DND-41 (cell line): ENCODE measurements at regions not wholly inside any gene's neighbourhood (a gene's known extent, or its start where the extent isn't known, plus 50 kb on each side); places are given as distances from the start of the nearest gene placed in this dataset.

Experiments
- ATAC-seq: fragments of 200-7000 bp; cut with Tn5 transposase; 3 replicates; pipeline ENCODE4 v1.9.1; 2021; ENCODE audit warnings: low read depth; ENCODE audit not compliant: insufficient read depth
- DNase-seq: peaks from one replicate; pipeline ENCODE4 v3.0.0-alpha.2; 2020
- H2AFZ ChIP-seq: 2 replicates; pipeline ENCODE4 v1.6.0; 2012; ENCODE audit warnings: low read depth, low read length
- H3K27ac ChIP-seq: 2 replicates; pipeline ENCODE4 v1.5.1; 2012; ENCODE audit warnings: low read length, inconsistent platforms
- H3K27me3 ChIP-seq: fragments of 200-600 bp; sonication (generic); 2 replicates; pipeline ENCODE4 v1.6.0; 2012; ENCODE audit warnings: low read length, mild to moderate bottlenecking, inconsistent platforms; ENCODE audit not compliant: insufficient read depth, poor library complexity
- H3K36me3 ChIP-seq: 2 replicates; pipeline ENCODE4 v1.5.1; 2012; ENCODE audit warnings: low read length, inconsistent platforms; ENCODE audit not compliant: insufficient read depth
- H3K4me1 ChIP-seq: 2 replicates; pipeline ENCODE4 v1.5.1; 2012; ENCODE audit warnings: mild to moderate bottlenecking, low read length; ENCODE audit not compliant: insufficient read depth
- H3K4me2 ChIP-seq: 2 replicates; pipeline ENCODE4 v1.6.0; 2012; ENCODE audit warnings: mild to moderate bottlenecking, moderate library complexity, low read length, inconsistent platforms; ENCODE audit not compliant: insufficient read depth
- H3K4me3 ChIP-seq, 2 experiments: fragments of 200-600 bp in 1 of 2; shearing (Covaris generic) in 1 of 2; 2 replicates each; pipeline ENCODE4 v1.5.1; 2012 to 2016; ENCODE audit warnings: inconsistent platforms in 2 of 2, low read length in 2 of 2, mild to moderate bottlenecking in 2 of 2, low read depth in 1 of 2, moderate library complexity in 1 of 2
- H3K79me2 ChIP-seq: 2 replicates; pipeline ENCODE4 v1.6.0; 2012; ENCODE audit warnings: low read length, inconsistent platforms; ENCODE audit not compliant: insufficient read depth
- H3K9ac ChIP-seq: 2 replicates; pipeline ENCODE4 v1.6.0; 2012; ENCODE audit warnings: low read depth, mild to moderate bottlenecking, inconsistent platforms, low read length, moderate library complexity
- H3K9me3 ChIP-seq: 2 replicates; pipeline ENCODE4 v1.5.1; 2012; ENCODE audit warnings: low read length, moderate library complexity, mild to moderate bottlenecking, inconsistent platforms; ENCODE audit not compliant: insufficient read depth, severe bottlenecking
- H4K20me1 ChIP-seq: 2 replicates; pipeline ENCODE4 v1.6.0; 2012; ENCODE audit warnings: low read length; ENCODE audit not compliant: insufficient read depth
- EZH2 ChIP-seq: IDR thresholded peaks from 3 replicates; pipeline ENCODE4 v1.6.1; 2012; ENCODE audit warnings: borderline replicate concordance, low read depth, mild to moderate bottlenecking, moderate library complexity, low read length, inconsistent platforms; ENCODE audit not compliant: severe bottlenecking
- TF ChIP-seq, protein P1 (sequence below): IDR thresholded peaks from 2 replicates; pipeline ENCODE4 v1.5.1; 2012; ENCODE audit warnings: borderline replicate concordance, low read length, moderate library complexity, mild to moderate bottlenecking; ENCODE audit not compliant: poor library complexity, severe bottlenecking; ENCODE audit errors: extremely low read depth

DNA sequence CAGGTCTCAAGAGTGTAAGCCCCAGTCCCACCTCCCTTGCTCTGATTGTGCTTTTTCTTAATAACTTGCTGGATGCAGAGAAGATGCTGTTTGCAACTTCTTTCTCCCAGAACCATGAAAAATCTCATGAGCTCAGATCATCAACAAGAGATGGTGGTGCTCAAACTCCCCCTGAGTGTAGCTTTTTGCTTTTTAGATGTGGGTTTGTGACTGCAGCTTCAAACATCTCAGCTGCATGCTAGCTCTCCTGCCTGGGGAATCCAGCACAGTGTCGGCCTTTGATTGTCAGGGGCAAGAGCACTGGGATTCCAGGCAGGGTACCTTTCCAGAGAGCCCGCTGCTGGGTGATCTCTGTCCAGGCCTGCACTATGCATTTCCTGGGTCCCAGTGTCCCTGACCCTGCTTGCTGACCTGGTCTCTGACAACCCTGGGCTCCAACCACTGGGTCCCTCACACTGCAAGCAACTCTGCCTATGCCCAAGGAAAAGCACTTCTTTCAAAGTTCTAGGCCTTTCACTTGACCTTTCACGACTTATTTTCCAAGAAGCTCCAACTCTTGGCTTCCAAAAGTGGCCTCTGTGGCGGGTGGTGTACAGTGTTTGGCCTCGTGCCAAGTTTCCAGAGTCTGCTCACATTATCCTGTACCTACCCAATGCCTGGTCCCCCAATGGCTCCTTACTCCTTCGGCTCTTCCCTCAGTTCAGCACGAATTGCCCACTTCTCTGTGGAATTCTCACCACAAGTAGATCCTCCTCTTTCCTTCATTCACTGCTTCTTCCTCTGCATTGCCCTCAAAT is 69.7 kb upstream of the LY86 start:
- DNase-seq (no peak), ATAC-seq (no peak)
- H3K27ac ChIP-seq, result no peak overlapping the region
- H2AFZ ChIP-seq, result no peak overlapping the region
- H3K4me1 ChIP-seq, result no peaks in the 10 kb centered on the region; the same call in 1 of the 2 replicates
- H3K27me3 ChIP-seq, result peaks cover 26% of the 10 kb centered on the region
- H3K9me3 ChIP-seq, result no peaks in the 10 kb centered on the region
- no peak overlapping the region for H3K9ac ChIP-seq
- 0 out of 2 replicates have a peak, but pooled peaks cover 5% of the 10 kb centered on the region for H4K20me1 ChIP-seq
- no peak overlapping the region for H3K4me3 ChIP-seq
- no peaks in the 10 kb centered on the region for H3K36me3 ChIP-seq
- no peak overlapping the region for H3K4me2 ChIP-seq
- TF ChIP-seq EZH2, result no peak
- TF ChIP-seq, protein P1, sequence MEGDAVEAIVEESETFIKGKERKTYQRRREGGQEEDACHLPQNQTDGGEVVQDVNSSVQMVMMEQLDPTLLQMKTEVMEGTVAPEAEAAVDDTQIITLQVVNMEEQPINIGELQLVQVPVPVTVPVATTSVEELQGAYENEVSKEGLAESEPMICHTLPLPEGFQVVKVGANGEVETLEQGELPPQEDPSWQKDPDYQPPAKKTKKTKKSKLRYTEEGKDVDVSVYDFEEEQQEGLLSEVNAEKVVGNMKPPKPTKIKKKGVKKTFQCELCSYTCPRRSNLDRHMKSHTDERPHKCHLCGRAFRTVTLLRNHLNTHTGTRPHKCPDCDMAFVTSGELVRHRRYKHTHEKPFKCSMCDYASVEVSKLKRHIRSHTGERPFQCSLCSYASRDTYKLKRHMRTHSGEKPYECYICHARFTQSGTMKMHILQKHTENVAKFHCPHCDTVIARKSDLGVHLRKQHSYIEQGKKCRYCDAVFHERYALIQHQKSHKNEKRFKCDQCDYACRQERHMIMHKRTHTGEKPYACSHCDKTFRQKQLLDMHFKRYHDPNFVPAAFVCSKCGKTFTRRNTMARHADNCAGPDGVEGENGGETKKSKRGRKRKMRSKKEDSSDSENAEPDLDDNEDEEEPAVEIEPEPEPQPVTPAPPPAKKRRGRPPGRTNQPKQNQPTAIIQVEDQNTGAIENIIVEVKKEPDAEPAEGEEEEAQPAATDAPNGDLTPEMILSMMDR, result no peak
- no peaks in the 10 kb centered on the region for H3K79me2 ChIP-seq

GRCh38 chr6:6521961-6522482 is 66.5 kb upstream of the LY86 start:
- H3K9ac ChIP-seq, result no peak overlapping the region
- DNase-seq, result no peak
- no peak overlapping the region for H3K4me2 ChIP-seq
- no peaks in the 10 kb centered on the region for H3K9me3 ChIP-seq
- H3K36me3 ChIP-seq, result no peaks in the 10 kb centered on the region
- H3K27me3 ChIP-seq, result peaks cover 20% of the 10 kb centered on the region
- no peaks in the 10 kb centered on the region for H3K4me1 ChIP-seq
- H2AFZ ChIP-seq, result no peak overlapping the region
- H4K20me1 ChIP-seq, result no peaks in the 10 kb centered on the region
- TF ChIP-seq, protein P1, result no peak
- no peak for TF ChIP-seq EZH2
- no peak for ATAC-seq
- H3K27ac ChIP-seq, result no peak overlapping the region
- no peaks in the 10 kb centered on the region for H3K79me2 ChIP-seq
- H3K4me3 ChIP-seq, result no peak overlapping the region

DNA sequence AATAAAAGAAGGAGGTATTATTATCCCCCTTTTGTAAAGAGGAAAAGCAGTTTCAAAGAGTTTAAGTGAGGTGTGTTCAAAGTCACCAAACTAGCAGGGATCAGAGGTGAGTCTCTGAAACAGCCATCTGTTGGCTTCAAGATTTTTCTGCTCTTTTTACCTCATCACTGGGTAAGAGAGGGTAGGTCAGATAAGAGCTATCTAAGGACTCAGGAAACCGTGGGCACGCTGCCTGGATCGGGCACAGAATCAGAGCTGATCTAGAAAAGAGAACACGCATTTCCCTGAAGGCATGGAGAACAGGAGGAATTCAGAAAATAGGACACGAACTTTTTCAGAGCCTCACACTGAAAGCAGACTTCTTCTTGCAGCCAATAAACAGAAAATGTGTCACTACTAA is 65.8 kb upstream of the LY86 start:
- peaks cover 24% of the 10 kb centered on the region for H3K27me3 ChIP-seq
- DNase-seq, result no peak
- no peaks in the 10 kb centered on the region for H3K36me3 ChIP-seq
- H3K27ac ChIP-seq, result no peak overlapping the region
- no peaks in the 10 kb centered on the region for H4K20me1 ChIP-seq
- H3K9me3 ChIP-seq, result no peaks in the 10 kb centered on the region
- no peak for TF ChIP-seq EZH2
- TF ChIP-seq, protein P1, result no peak
- no peak overlapping the region for H3K4me2 ChIP-seq
- no peaks in the 10 kb centered on the region for H3K79me2 ChIP-seq
- H3K4me1 ChIP-seq, result no peaks in the 10 kb centered on the region
- H3K9ac ChIP-seq, result no peak overlapping the region
- H3K4me3 ChIP-seq, result no peak overlapping the region
- ATAC-seq, result no peak
- H2AFZ ChIP-seq, result no peak overlapping the region
